ENCODE measurements at regions not wholly inside any gene's neighbourhood (a gene's known extent, or its start where the extent isn't known, plus 50 kb on each side); places are given as distances from the start of the nearest gene placed in this dataset.

GRCh38 chr3:61311044-61311443, 59.8 kb upstream of the FHIT start:
- DNase-seq (ENCODE audit: low read depth) = no peak

- no peak for DNase-seq (ENCODE audit: low read depth)
Measured at GRCh38 chr3:61315871-61316270, 64.6 kb upstream of the FHIT start.

GRCh38 chr3:61323094-61323493, 71.8 kb upstream of the FHIT start:
- no peak for DNase-seq (ENCODE audit: low read depth)

GRCh38 chr3:61331929-61332552, 80.8 kb upstream of the FHIT start:
- DNase-seq (ENCODE audit: low read depth) = no peak

- DNase-seq (ENCODE audit: low read depth) = no peak
Measured at GRCh38 chr3:61333192-61333961, 82.1 kb upstream of the FHIT start.

GRCh38 chr3:61334783-61335182, 83.5 kb upstream of the FHIT start:
- DNase-seq (ENCODE audit: low read depth) = no peak

GRCh38 chr3:61340931-61341461, 89.7 kb upstream of the FHIT start:
- DNase-seq (ENCODE audit: low read depth) = no peak

GRCh38 chr3:61343543-61343942, 92.3 kb upstream of the FHIT start:
- no peak for DNase-seq (ENCODE audit: low read depth)

- no peak for DNase-seq (ENCODE audit: low read depth)
Measured at GRCh38 chr3:61345020-61345419, 93.8 kb upstream of the FHIT start.

- DNase-seq (ENCODE audit: low read depth) = no peak
Measured at GRCh38 chr3:61347981-61348380, 96.7 kb upstream of the FHIT start.

- DNase-seq (ENCODE audit: low read depth) = no peak
Measured at GRCh38 chr3:61349717-61350116, 98.5 kb upstream of the FHIT start.

- no peak for DNase-seq (ENCODE audit: low read depth)
Measured at GRCh38 chr3:61350782-61351309, 99.6 kb upstream of the FHIT start.

GRCh38 chr3:61352306-61352705, 101.1 kb upstream of the FHIT start:
- DNase-seq (ENCODE audit: low read depth) = no peak

- no peak for DNase-seq (ENCODE audit: low read depth)
Measured at GRCh38 chr3:61353382-61353781, 102.1 kb upstream of the FHIT start.

- DNase-seq (ENCODE audit: low read depth) = no peak
Measured at GRCh38 chr3:61354604-61355003, 103.4 kb upstream of the FHIT start.

- DNase-seq (ENCODE audit: low read depth) = no peak
Measured at GRCh38 chr3:61356685-61357084, 105.4 kb upstream of the FHIT start.

GRCh38 chr3:61357902-61358301, 106.7 kb upstream of the FHIT start:
- DNase-seq (ENCODE audit: low read depth) = no peak

- no peak for DNase-seq (ENCODE audit: low read depth)
Measured at GRCh38 chr3:61358364-61358763, 107.1 kb upstream of the FHIT start.

GRCh38 chr3:61360297-61360965, 109.2 kb upstream of the FHIT start:
- no peak for DNase-seq (ENCODE audit: low read depth)

- DNase-seq (ENCODE audit: low read depth) = no peak
Measured at GRCh38 chr3:61369678-61370077, 118.4 kb upstream of the FHIT start.

- no peak for DNase-seq (ENCODE audit: low read depth)
Measured at GRCh38 chr3:61371123-61371522, 119.9 kb upstream of the FHIT start.

GRCh38 chr3:61372723-61373122, 121.5 kb upstream of the FHIT start:
- DNase-seq (ENCODE audit: low read depth) = no peak

- DNase-seq (ENCODE audit: low read depth) = no peak
Measured at GRCh38 chr3:61378311-61378710, 127.1 kb upstream of the FHIT start.

Data from CMK (cell line).